Type B pancreatic cell (in vitro differentiated cells): ENCODE measurements at regions not wholly inside any gene's neighbourhood (a gene's known extent, or its start where the extent isn't known, plus 50 kb on each side); places are given as distances from the start of the nearest gene placed in this dataset.

ENCODE experiments used
- DNase-seq: peaks from one replicate; pipeline ENCODE4 v3.0.0; 2021; ENCODE audit warnings: mixed read lengths; ENCODE audit not compliant: unreplicated experiment; ENCODE audit errors: extremely low spot score
- H3K27ac Mint-ChIP-seq: 2 replicates; pipeline ENCODE4 v1.8.0; 2021; ENCODE audit warnings: mild to moderate bottlenecking, mixed read lengths
- H3K27me3 Mint-ChIP-seq: 2 replicates; pipeline ENCODE4 v1.8.0; 2021; ENCODE audit warnings: mixed read lengths
- H3K36me3 Mint-ChIP-seq: 2 replicates; pipeline ENCODE4 v1.8.0; 2021; ENCODE audit warnings: mixed read lengths
- H3K4me1 Mint-ChIP-seq: one replicate; pipeline ENCODE4 v1.8.0; 2021; ENCODE audit warnings: mixed read lengths; ENCODE audit not compliant: unreplicated experiment
- H3K4me3 Mint-ChIP-seq: 2 replicates; pipeline ENCODE4 v1.8.0; 2021; ENCODE audit warnings: mild to moderate bottlenecking, mixed read lengths
- H3K9me3 Mint-ChIP-seq: 2 replicates; pipeline ENCODE4 v1.8.0; 2021; ENCODE audit warnings: mixed read lengths
- TF ChIP-seq, protein P1 (sequence below): fragments of 200-600 bp; sonication (generic); conservative IDR thresholded peaks from 2 replicates; pipeline ENCODE4 v1.5.0; 2021; ENCODE audit warnings: antibody characterized with exemption, mild to moderate bottlenecking

DNA sequence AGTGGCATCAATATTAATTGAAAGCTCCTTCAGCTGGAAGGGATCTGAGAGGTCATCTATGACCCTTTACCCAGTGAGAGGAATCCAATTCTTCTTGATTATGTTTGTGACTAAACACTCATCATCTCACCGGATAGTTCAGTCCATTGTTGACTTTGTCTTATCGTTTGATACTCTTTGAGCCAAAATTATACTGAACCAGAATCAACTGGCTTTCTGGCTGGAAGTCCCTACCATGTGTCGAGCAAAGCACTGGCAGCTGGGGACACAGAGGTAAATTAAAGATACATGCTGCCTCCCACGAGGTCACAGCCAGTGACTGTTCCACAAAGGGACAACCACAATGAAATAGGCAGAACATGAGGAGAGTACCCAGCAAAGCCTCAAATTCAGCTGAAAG lies 91.4 kb upstream of the FHL2 start:
- H3K4me1 Mint-ChIP-seq = no peaks in the 10 kb centered on the region
- no peak for DNase-seq
- H3K36me3 Mint-ChIP-seq = no peaks in the 10 kb centered on the region
- no peak overlapping the region for H3K4me3 Mint-ChIP-seq
- no peaks in the 10 kb centered on the region for H3K9me3 Mint-ChIP-seq
- no peak overlapping the region for H3K27ac Mint-ChIP-seq
- peaks cover 11% of the 10 kb centered on the region for H3K27me3 Mint-ChIP-seq
- TF ChIP-seq, protein P1, sequence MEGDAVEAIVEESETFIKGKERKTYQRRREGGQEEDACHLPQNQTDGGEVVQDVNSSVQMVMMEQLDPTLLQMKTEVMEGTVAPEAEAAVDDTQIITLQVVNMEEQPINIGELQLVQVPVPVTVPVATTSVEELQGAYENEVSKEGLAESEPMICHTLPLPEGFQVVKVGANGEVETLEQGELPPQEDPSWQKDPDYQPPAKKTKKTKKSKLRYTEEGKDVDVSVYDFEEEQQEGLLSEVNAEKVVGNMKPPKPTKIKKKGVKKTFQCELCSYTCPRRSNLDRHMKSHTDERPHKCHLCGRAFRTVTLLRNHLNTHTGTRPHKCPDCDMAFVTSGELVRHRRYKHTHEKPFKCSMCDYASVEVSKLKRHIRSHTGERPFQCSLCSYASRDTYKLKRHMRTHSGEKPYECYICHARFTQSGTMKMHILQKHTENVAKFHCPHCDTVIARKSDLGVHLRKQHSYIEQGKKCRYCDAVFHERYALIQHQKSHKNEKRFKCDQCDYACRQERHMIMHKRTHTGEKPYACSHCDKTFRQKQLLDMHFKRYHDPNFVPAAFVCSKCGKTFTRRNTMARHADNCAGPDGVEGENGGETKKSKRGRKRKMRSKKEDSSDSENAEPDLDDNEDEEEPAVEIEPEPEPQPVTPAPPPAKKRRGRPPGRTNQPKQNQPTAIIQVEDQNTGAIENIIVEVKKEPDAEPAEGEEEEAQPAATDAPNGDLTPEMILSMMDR = no peak

DNA sequence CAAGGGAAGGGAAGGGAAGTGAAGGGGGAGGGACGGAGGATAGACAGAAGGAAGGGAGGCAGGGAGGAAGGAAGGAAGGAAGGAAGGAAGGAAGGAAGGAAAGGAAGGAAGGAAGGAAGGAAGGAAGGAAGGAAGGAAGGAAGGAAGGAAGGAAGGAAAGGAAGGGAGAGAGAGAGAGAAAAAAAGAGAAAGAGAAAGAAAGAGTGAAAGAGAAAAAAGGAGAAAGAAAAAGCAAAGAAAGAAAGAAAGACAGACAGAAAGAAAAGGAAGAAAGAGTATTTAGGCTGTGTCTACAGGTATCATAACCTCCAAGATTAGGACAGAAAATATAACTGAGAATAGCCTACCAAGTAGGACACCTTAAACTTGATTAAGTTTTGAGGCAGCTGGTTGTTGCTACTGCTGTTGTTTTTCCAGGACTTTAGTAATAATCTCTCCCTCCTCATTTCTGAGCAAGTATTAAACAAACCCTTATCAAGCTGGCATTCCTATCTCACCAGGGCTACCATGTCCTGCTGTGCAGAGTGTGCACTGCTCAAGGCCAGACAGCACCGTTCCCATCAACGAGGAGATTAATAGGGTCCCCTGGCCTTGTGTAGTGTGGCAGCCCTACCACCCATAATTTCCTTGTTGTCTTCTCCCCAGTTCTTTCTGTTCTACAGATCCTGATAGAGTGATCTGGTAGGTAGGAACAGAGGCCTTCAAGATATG lies 90.5 kb upstream of the FHL2 start:
- Mint-ChIP-seq H3K36me3 (no peaks in the 10 kb centered on the region), H3K4me1 (no peaks in the 10 kb centered on the region), H3K4me3 (no peak overlapping the region), H3K27ac (no peak overlapping the region), H3K27me3 (peaks cover 11% of the 10 kb centered on the region), H3K9me3 (no peaks in the 10 kb centered on the region)
- TF ChIP-seq, protein P1 = no peak
- no peak for DNase-seq

DNA sequence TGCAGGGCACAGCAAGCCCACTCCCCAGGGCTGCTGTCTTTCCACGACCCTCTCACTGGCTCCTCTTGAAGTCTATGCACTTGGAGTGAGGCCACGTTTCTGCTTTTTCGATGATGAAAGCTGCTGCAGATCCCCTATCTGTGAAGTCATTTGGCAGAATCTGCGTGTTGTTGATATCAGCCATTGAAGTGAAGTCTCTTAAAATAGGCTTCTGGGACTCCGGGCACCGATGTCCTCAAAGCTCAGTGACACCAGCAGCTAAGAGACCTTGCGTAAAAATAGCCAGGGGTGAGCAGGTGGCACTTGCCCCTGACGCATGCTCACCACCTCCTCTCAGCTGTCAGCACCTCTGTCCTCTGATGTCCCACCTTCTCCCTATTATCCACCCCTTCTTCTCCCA lies 89.4 kb upstream of the FHL2 start:
- H3K36me3 Mint-ChIP-seq = no peaks in the 10 kb centered on the region
- H3K4me3 Mint-ChIP-seq = no peak overlapping the region
- H3K9me3 Mint-ChIP-seq = no peaks in the 10 kb centered on the region
- H3K27me3 Mint-ChIP-seq = peaks cover 8% of the 10 kb centered on the region
- TF ChIP-seq, protein P1 = no peak
- H3K27ac Mint-ChIP-seq = no peak overlapping the region
- no peaks in the 10 kb centered on the region for H3K4me1 Mint-ChIP-seq
- DNase-seq = no peak

DNA sequence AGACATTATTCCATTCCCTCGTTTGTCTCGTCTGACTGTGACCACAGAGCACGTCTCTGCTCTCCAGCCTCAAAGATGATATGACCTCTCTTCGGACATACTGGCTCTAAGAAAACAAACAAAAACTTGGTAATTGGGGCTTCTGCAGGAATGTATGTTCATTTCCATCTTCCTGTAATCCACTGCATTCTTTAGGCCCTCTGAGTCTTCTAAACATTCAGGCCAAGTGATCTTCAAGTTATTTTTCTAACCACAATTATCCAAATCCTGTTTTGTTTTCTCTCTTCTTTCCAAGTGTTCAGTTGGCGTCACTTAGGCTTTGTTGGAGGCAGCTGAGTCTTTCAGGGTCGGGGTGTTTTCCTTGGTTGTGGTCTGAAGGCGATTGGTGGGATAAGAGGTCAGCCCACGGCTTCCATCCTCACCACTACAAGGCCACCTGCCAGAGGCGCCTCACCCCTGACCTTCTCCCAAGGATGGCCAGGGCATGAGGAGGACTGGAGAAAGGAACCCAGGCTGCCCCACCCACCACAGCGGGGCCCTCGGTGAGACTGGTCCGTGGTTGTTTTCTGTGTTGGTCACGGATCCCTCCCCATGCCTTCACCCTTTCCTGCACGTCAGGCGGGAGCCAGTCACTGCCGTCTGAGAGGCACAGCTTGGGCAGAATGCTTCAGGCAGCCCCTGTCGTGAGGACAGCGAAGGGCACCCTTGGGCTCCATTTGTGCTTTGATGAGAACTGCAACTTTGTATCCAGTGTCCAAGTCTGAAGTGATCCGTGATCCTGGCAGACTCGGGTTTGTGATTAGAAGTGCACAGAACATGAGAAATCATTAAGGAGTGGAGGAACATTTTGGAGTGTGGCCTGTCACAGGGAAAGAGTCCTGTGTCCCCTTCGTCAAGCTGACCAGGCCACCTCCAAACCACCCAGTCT lies 88.6 kb upstream of the FHL2 start:
- Mint-ChIP-seq H3K27me3 (peaks cover 8% of the 10 kb centered on the region), H3K4me3 (no peak overlapping the region), H3K4me1 (no peaks in the 10 kb centered on the region), H3K27ac (no peak overlapping the region), H3K9me3 (no peaks in the 10 kb centered on the region), H3K36me3 (no peaks in the 10 kb centered on the region)
- DNase-seq = no peak
- TF ChIP-seq, protein P1 = no peak

DNA sequence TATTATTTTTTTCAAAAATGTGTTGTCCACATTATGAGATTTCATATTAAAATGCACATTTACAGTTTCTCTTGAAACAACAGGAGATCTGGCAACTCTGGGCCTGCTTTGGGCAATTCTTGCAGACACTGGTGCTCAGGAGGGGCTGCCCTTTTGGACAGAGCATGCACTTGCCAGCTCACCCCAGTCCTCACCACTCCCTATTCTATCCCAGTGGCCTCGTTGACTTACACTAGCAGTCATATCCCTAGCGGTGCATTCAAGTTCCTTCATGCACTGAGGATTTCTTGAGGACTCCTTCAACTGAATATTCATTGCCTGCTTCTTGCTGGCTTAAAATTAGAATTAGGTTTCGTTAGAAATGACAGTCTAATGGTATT lies 87.9 kb upstream of the FHL2 start:
- Mint-ChIP-seq H3K27ac (no peak overlapping the region), H3K4me3 (no peak overlapping the region), H3K4me1 (no peaks in the 10 kb centered on the region), H3K9me3 (no peaks in the 10 kb centered on the region), H3K27me3 (peaks cover 8% of the 10 kb centered on the region), H3K36me3 (no peaks in the 10 kb centered on the region)
- DNase-seq = no peak
- TF ChIP-seq, protein P1 = no peak
